ENCODE measurements at regions not wholly inside any gene's neighbourhood (a gene's known extent, or its start where the extent isn't known, plus 50 kb on each side); places are given as distances from the start of the nearest gene placed in this dataset.

GRCh38 chr6:40968620-40969164 lies 70.3 kb downstream of the UNC5CL start:
- TF ChIP-seq CTCF (conservative IDR thresholded peaks at IDR 0.05 in 1 of 2, IDR thresholded peaks at IDR 0.05 in 1 of 2; ENCODE audit: extremely low read depth in 1 of 2, insufficient read depth in 1 of 2, low read depth in 1 of 2, low read length in 2 of 2), result no peak
- no peak for TF ChIP-seq EZH2 (IDR thresholded peaks at IDR 0.05; ENCODE audit: borderline replicate concordance, low read length)

Data from mammary epithelial cell (primary cell).